HUES64 (cell line): ENCODE measurements at regions not wholly inside any gene's neighbourhood (a gene's known extent, or its start where the extent isn't known, plus 50 kb on each side); places are given as distances from the start of the nearest gene placed in this dataset.

Experiments
- H3K27ac ChIP-seq: 2 replicates; pipeline ENCODE4 v1.7.0; 2013; ENCODE audit warnings: low read depth, low read length, inconsistent platforms
- H3K27me3 ChIP-seq: 2 replicates; pipeline ENCODE4 v1.6.1; 2013; ENCODE audit warnings: mild to moderate bottlenecking, low read length; ENCODE audit not compliant: insufficient read depth
- H3K36me3 ChIP-seq: 2 replicates; pipeline ENCODE4 v1.6.1; 2013; ENCODE audit warnings: mild to moderate bottlenecking, low read length; ENCODE audit not compliant: insufficient read depth
- H3K4me1 ChIP-seq: 2 replicates; pipeline ENCODE4 v1.6.1; 2013; ENCODE audit warnings: mild to moderate bottlenecking, low read length, moderate library complexity; ENCODE audit not compliant: insufficient read depth
- H3K4me3 ChIP-seq: 2 replicates; pipeline ENCODE4 v1.5.1; 2013; ENCODE audit warnings: mild to moderate bottlenecking, low read length, moderate library complexity
- H3K9ac ChIP-seq: 2 replicates; pipeline ENCODE4 v1.6.1; 2013; ENCODE audit warnings: mild to moderate bottlenecking, low read depth, low read length
- H3K9me3 ChIP-seq: 2 replicates; pipeline ENCODE4 v1.6.1; 2013; ENCODE audit warnings: low read depth, low read length; ENCODE audit not compliant: insufficient read depth
- WGBS: fragments of 150-250, 120-280 bp; methylation state at CpG from one replicate; pipeline ENCODE4 v1.1.7; 2013; ENCODE audit warnings: missing lambda C conversion rate; 5-methylcytosine and 5-hydroxymethylcytosine counted together

- no peaks in the 10 kb centered on the region for H3K36me3 ChIP-seq
- WGBS: 96% methylated on average over 12 of the region's 12 CpGs
Observed at GRCh38 chr5:118565335-118565971, 422.9 kb downstream of the DTWD2 start.

GRCh38 chr5:118561971-118562370 lies 426.4 kb downstream of the DTWD2 start:
- Histone ChIP-seq H3K4me3 (no peak overlapping the region), H3K9me3 (no peaks in the 10 kb centered on the region), H3K9ac (no peak overlapping the region), H3K4me1 (peaks cover 5% of the 10 kb centered on the region; the same call in 1 of the 2 replicates), H3K27ac (no peak overlapping the region), H3K36me3 (no peaks in the 10 kb centered on the region), H3K27me3 (no peaks in the 10 kb centered on the region)
- WGBS: 100% methylated on average over 3 of the region's 3 CpGs

More at GRCh38 chr5:118565335-118565971, 422.9 kb downstream of the DTWD2 start:
- Histone ChIP-seq H3K4me3 (no peak overlapping the region), H3K9ac (no peak overlapping the region), H3K27ac (no peak overlapping the region), H3K4me1 (no peaks in the 10 kb centered on the region), H3K27me3 (no peaks in the 10 kb centered on the region), H3K9me3 (no peaks in the 10 kb centered on the region)

DNA sequence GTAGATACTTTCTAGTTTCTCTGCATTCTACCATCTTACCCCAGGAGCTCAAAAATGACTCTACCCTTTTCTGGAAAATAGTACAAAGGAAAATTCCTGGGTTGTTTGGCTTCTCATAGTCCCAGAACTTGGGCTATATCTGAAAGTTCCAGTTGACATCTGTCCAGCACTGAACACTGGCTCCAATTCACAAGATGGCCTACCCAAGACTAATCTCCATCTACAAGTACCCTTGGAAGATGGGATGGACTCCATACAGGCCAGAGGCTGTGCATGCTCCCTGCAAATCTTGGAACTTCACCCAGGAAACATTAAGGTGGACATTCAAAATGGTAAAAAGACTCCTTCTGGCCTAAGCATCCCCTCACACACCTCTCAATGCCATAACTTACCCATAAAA lies 427.1 kb downstream of the DTWD2 start:
- peaks cover 5% of the 10 kb centered on the region; the same call in 1 of the 2 replicates for H3K4me1 ChIP-seq
- no peaks in the 10 kb centered on the region for H3K9me3 ChIP-seq
- H3K36me3 ChIP-seq: no peaks in the 10 kb centered on the region
- no peak overlapping the region for H3K27ac ChIP-seq
- H3K9ac ChIP-seq: no peak overlapping the region
- no peak overlapping the region for H3K4me3 ChIP-seq
- no peaks in the 10 kb centered on the region for H3K27me3 ChIP-seq

DNA sequence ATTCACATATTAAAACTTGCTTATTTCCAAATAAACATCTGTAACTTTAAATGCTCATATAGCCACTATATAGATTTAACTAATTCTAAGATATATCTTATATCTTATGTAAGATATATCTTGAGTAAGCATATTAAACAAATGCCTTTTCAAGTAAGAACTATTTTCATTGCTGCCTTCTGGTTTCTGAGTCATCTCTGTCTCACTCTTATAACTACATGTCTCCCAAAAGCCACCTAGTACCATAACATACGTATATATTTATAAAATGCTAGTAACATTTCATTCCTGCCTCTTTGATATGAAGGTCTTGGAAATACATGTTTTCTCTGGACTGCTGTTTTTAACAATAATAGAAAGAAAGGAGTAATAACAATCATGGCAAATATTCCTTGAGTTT lies 429.5 kb downstream of the DTWD2 start:
- WGBS: no CpG with 5 or more reads among the region's 1 CpG
- H3K4me1 ChIP-seq: peaks cover 5% of the 10 kb centered on the region; the same call in 1 of the 2 replicates
- H3K27ac ChIP-seq: no peak overlapping the region
- no peaks in the 10 kb centered on the region for H3K9me3 ChIP-seq
- no peak overlapping the region for H3K9ac ChIP-seq
- no peak overlapping the region for H3K4me3 ChIP-seq
- H3K27me3 ChIP-seq: no peaks in the 10 kb centered on the region
- no peaks in the 10 kb centered on the region for H3K36me3 ChIP-seq

DNA sequence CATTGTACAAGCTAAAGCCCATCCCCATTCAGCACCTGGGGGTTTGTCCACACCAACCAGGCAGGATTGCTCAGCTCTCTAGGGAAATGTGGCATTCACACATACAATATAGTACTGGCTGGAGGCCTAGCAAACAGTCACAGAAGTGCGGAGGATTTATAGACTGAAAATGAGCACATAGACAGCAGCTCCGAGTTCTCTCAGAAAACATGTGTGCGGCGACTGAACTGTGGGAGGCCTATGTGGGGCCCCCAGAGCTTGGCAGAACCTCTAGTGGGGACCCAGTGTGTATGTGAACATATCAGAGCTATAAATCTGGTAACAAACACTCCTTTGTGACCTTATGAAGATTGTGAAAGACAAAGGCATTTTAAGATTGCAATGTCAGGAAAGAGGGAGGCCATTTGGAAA lies 431.1 kb downstream of the DTWD2 start:
- peaks cover 5% of the 10 kb centered on the region; the same call in 1 of the 2 replicates for H3K4me1 ChIP-seq
- no peaks in the 10 kb centered on the region for H3K36me3 ChIP-seq
- WGBS: 97% methylated on average over 4 of the region's 4 CpGs
- no peak overlapping the region for H3K9ac ChIP-seq
- H3K4me3 ChIP-seq: no peak overlapping the region
- no peak overlapping the region for H3K27ac ChIP-seq
- H3K27me3 ChIP-seq: no peaks in the 10 kb centered on the region
- no peaks in the 10 kb centered on the region for H3K9me3 ChIP-seq

DNA sequence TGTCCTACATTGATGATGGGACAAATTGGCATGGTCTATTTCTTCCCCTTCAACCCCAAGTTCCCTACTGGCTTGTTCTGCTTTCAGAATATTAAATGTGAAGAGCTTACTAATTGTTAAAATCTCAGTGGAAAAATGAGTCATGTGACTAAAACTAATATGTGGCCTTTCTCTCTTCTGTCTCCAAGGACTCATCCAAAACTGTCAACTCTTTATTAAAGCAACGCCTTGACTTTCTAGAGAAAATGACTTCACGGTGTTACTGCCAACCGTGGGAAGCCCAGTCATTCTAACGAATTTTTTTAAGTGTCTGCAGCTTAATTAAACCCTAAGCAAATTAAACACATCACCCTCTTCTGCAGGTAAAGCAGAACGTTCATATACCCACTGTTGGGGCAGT lies 431.6 kb downstream of the DTWD2 start:
- Histone ChIP-seq H3K36me3 (no peaks in the 10 kb centered on the region), H3K27me3 (no peaks in the 10 kb centered on the region), H3K9me3 (no peaks in the 10 kb centered on the region), H3K27ac (no peak overlapping the region), H3K4me3 (no peak overlapping the region), H3K9ac (no peak overlapping the region), H3K4me1 (peaks cover 5% of the 10 kb centered on the region; the same call in 1 of the 2 replicates)
- 93% methylated on average over 5 of the region's 5 CpGs for WGBS

DNA sequence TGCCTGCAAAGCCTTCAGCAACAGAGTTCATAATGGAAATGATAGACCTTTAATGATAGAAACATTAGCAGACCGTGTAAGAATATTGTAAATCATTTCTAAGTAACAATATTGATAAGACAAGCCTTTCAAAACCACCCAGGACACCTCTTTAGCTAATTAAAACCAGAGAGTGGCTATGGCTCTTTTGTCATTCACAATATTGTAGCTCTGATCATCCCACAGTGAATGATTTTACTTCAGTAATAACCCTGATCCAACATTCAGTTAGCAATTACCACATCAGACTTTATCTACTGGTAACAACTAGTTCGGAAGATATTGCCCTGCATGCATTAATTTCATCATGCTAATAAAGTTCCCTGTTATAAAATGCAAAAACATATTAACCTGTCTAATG lies 432.6 kb downstream of the DTWD2 start:
- 87% methylated on average over 2 of the region's 2 CpGs for WGBS
- Histone ChIP-seq H3K4me3 (no peak overlapping the region), H3K36me3 (no peaks in the 10 kb centered on the region), H3K27me3 (no peaks in the 10 kb centered on the region), H3K27ac (no peak overlapping the region), H3K9me3 (no peaks in the 10 kb centered on the region), H3K9ac (no peak overlapping the region), H3K4me1 (peaks cover 5% of the 10 kb centered on the region; the same call in 1 of the 2 replicates)

GRCh38 chr5:118554981-118555380 lies 433.4 kb downstream of the DTWD2 start:
- no peak overlapping the region for H3K4me3 ChIP-seq
- no peak overlapping the region for H3K9ac ChIP-seq
- peaks cover 5% of the 10 kb centered on the region; the same call in 1 of the 2 replicates for H3K4me1 ChIP-seq
- 69% methylated on average over 3 of the region's 4 CpGs for WGBS
- H3K27ac ChIP-seq: no peak overlapping the region
- no peaks in the 10 kb centered on the region for H3K27me3 ChIP-seq
- no peaks in the 10 kb centered on the region for H3K9me3 ChIP-seq
- no peaks in the 10 kb centered on the region for H3K36me3 ChIP-seq

- peaks cover 5% of the 10 kb centered on the region; the same call in 1 of the 2 replicates for H3K4me1 ChIP-seq
- no peaks in the 10 kb centered on the region for H3K36me3 ChIP-seq
- no peaks in the 10 kb centered on the region for H3K27me3 ChIP-seq
- H3K9me3 ChIP-seq: no peaks in the 10 kb centered on the region
- no peak overlapping the region for H3K27ac ChIP-seq
- H3K4me3 ChIP-seq: no peak overlapping the region
- no peak overlapping the region for H3K9ac ChIP-seq
- WGBS: 80% methylated on average over 1 of the region's 2 CpGs
Observed at GRCh38 chr5:118554241-118554640, 434.1 kb downstream of the DTWD2 start.

- 100% methylated on average over 3 of the region's 3 CpGs for WGBS
- Histone ChIP-seq H3K27ac (no peak overlapping the region), H3K9me3 (no peaks in the 10 kb centered on the region), H3K4me1 (peaks cover 5% of the 10 kb centered on the region; the same call in 1 of the 2 replicates), H3K9ac (no peak overlapping the region), H3K36me3 (no peaks in the 10 kb centered on the region), H3K4me3 (no peak overlapping the region), H3K27me3 (no peaks in the 10 kb centered on the region)
Observed at GRCh38 chr5:118553662-118554061, 434.7 kb downstream of the DTWD2 start.

GRCh38 chr5:118552731-118553360 lies 435.5 kb downstream of the DTWD2 start:
- WGBS: 97% methylated on average over 2 of the region's 2 CpGs
- H3K4me1 ChIP-seq: no peaks in the 10 kb centered on the region; the same call in 1 of the 2 replicates
- no peaks in the 10 kb centered on the region for H3K36me3 ChIP-seq
- no peaks in the 10 kb centered on the region for H3K9me3 ChIP-seq
- H3K27me3 ChIP-seq: no peaks in the 10 kb centered on the region
- H3K4me3 ChIP-seq: no peak overlapping the region
- no peak overlapping the region for H3K27ac ChIP-seq
- H3K9ac ChIP-seq: no peak overlapping the region
